ENCODE measurements at regions not wholly inside any gene's neighbourhood (a gene's known extent, or its start where the extent isn't known, plus 50 kb on each side); places are given as distances from the start of the nearest gene placed in this dataset.
"Not testable (repeated sequence)": the region's sequence is repeated elsewhere in the genome, so short reads cannot be mapped to it uniquely, and the experiment has no call there.

- no peak for DNase-seq (ENCODE audit: low read depth)
- no peak overlapping the region for H3K4me3 ChIP-seq (ENCODE audit: low read depth, low read length)
- TF ChIP-seq CTCF (IDR thresholded peaks at IDR 0.05; ENCODE audit: insufficient read depth, low read length, severe bottlenecking) = no peak
- H3K27me3 ChIP-seq (ENCODE audit: control insufficient read depth, insufficient read depth, low read length) = no peaks in the 10 kb centered on the region
- no peak for FAIRE-seq
- no peaks in the 10 kb centered on the region for H3K36me3 ChIP-seq (ENCODE audit: control insufficient read depth, insufficient read depth, low read length)
Observed at GRCh38 chr6:141988327-141988726, 144.4 kb upstream of the GJE1 start.

GRCh38 chr6:141986457-141986856 is 146.3 kb upstream of the GJE1 start:
- TF ChIP-seq CTCF (IDR thresholded peaks at IDR 0.05; ENCODE audit: insufficient read depth, low read length, severe bottlenecking) = no peak
- DNase-seq (ENCODE audit: low read depth) = no peak
- Histone ChIP-seq H3K27me3 (ENCODE audit: control insufficient read depth, insufficient read depth, low read length) (no peaks in the 10 kb centered on the region), H3K4me3 (ENCODE audit: low read depth, low read length) (no peak overlapping the region), H3K36me3 (ENCODE audit: control insufficient read depth, insufficient read depth, low read length) (no peaks in the 10 kb centered on the region)
- FAIRE-seq = no peak

DNA sequence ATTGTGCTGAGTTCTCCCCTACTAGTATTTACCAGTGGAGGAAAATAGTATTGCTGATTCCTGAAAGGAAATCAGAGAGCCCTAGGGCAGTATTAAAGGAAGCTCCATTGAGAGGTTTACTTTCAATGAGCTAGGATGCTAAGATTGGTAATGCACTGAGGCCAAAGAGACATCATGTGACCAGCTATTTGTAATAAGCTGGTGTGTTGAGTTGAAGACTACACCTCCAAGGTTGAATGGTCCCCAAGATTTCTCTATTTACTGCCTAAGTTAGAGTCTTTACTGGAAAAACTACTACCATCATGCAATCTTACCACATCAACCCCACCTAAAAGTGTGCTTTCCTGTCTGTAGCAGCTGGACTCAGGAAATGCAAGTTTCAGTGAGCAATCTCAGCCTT is 151.5 kb upstream of the GJE1 start:
- DNase-seq (ENCODE audit: low read depth) (no peak), FAIRE-seq (no peak)
- no peaks in the 10 kb centered on the region for H3K27me3 ChIP-seq (ENCODE audit: control insufficient read depth, insufficient read depth, low read length)
- no peaks in the 10 kb centered on the region for H3K36me3 ChIP-seq (ENCODE audit: control insufficient read depth, insufficient read depth, low read length)
- no peak for TF ChIP-seq CTCF (IDR thresholded peaks at IDR 0.05; ENCODE audit: insufficient read depth, low read length, severe bottlenecking)
- H3K4me3 ChIP-seq (ENCODE audit: low read depth, low read length) = no peak overlapping the region

GRCh38 chr6:141977782-141978181 is 154.9 kb upstream of the GJE1 start:
- no peak for TF ChIP-seq CTCF (IDR thresholded peaks at IDR 0.05; ENCODE audit: insufficient read depth, low read length, severe bottlenecking)
- H3K36me3 ChIP-seq (ENCODE audit: control insufficient read depth, insufficient read depth, low read length) = no peaks in the 10 kb centered on the region
- no peaks in the 10 kb centered on the region for H3K27me3 ChIP-seq (ENCODE audit: control insufficient read depth, insufficient read depth, low read length)
- DNase-seq (ENCODE audit: low read depth) (no peak), FAIRE-seq (no peak)
- H3K4me3 ChIP-seq (ENCODE audit: low read depth, low read length) = no peak overlapping the region

DNA sequence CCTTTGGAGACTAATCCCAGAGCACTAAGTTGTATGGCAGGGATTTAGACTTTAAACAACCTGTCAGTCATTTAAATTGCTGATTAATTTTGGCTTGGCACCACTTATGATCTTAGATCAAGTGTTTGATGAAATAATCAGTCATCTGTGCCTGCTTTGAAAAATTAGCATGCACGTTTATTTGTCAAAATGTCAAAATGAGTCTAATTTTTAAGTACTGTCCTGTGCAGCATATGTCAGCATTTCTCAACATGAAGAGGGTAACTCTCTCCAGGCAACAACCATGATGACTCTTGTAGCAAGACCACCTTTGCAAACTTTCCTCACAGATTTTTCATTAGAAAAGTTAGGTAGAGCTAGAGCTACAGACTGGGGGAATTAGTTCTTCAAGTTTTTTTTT is 155.7 kb upstream of the GJE1 start:
- Histone ChIP-seq H3K4me3 (ENCODE audit: low read depth, low read length) (no peak overlapping the region), H3K36me3 (ENCODE audit: control insufficient read depth, insufficient read depth, low read length) (no peaks in the 10 kb centered on the region), H3K27me3 (ENCODE audit: control insufficient read depth, insufficient read depth, low read length) (no peaks in the 10 kb centered on the region)
- DNase-seq (ENCODE audit: low read depth) (no peak), FAIRE-seq (no peak)
- no peak for TF ChIP-seq CTCF (IDR thresholded peaks at IDR 0.05; ENCODE audit: insufficient read depth, low read length, severe bottlenecking)

GRCh38 chr6:141969768-141970415 is 162.8 kb upstream of the GJE1 start:
- H3K27me3 ChIP-seq (ENCODE audit: control insufficient read depth, insufficient read depth, low read length); H3K36me3 ChIP-seq (ENCODE audit: control insufficient read depth, insufficient read depth, low read length); H3K4me3 ChIP-seq (ENCODE audit: low read depth, low read length); FAIRE-seq; DNase-seq (ENCODE audit: low read depth): not testable (repeated sequence)

Measured in bronchial epithelial cell (primary cell).